ENCODE measurements at regions not wholly inside any gene's neighbourhood (a gene's known extent, or its start where the extent isn't known, plus 50 kb on each side); places are given as distances from the start of the nearest gene placed in this dataset.

DNA sequence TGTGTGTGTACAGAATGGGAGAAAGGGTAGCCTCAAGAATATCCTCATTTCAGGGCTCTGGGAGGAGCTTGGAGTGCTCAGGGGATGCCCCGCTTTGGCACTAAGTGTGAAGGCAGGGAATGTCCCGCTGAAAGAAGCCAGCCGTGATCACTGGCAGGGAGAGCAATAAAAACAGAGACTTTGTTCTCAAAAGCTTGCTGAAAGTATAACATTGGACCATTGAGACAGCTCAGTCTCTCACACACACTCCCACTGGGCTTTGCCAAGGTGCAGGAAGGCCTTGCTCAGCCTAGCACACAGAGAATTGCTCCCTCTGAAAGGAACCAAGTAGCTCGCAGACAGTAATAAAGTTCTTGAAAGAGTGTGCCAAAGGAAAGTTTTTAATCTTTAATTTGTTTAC, 143.8 kb upstream of the SLITRK2 start:
- TF ChIP-seq, protein P1, sequence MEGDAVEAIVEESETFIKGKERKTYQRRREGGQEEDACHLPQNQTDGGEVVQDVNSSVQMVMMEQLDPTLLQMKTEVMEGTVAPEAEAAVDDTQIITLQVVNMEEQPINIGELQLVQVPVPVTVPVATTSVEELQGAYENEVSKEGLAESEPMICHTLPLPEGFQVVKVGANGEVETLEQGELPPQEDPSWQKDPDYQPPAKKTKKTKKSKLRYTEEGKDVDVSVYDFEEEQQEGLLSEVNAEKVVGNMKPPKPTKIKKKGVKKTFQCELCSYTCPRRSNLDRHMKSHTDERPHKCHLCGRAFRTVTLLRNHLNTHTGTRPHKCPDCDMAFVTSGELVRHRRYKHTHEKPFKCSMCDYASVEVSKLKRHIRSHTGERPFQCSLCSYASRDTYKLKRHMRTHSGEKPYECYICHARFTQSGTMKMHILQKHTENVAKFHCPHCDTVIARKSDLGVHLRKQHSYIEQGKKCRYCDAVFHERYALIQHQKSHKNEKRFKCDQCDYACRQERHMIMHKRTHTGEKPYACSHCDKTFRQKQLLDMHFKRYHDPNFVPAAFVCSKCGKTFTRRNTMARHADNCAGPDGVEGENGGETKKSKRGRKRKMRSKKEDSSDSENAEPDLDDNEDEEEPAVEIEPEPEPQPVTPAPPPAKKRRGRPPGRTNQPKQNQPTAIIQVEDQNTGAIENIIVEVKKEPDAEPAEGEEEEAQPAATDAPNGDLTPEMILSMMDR (IDR thresholded peaks at IDR 0.05): no peak
- no peak for TF ChIP-seq POLR2A (IDR thresholded peaks at IDR 0.05)
